ENCODE measurements at regions not wholly inside any gene's neighbourhood (a gene's known extent, or its start where the extent isn't known, plus 50 kb on each side); places are given as distances from the start of the nearest gene placed in this dataset.

DNA sequence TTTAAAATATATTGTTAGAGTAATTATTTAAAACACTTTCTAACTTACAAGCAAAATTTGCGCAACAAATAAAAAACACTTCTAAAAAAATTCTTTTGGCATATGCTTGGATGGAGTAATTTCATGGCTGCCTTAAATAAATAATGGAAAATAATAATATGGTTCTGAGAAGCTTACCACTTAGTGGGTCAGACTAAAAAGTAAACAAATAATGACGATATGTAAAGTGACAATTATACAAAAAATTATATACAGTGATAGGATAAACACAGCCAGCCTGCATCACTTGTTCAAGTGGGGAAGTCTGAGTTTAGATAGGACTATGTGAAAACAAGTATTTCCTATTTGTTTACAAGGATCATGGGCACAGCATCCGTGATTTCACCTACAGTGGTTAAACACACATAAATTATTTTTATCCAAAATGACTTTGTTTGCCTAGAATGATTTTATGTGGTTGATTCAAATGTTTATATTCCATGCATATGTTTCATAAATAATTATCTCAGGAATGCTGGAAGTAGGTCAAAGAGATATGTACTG, 141.7 kb upstream of the SEMA3D start:
- Histone ChIP-seq H3K9me3 (no peaks in the 10 kb centered on the region), H3K27me3 (no peaks in the 10 kb centered on the region), H3K27ac (no peak overlapping the region), H3K4me3 (no peak overlapping the region), H3K36me3 (no peaks in the 10 kb centered on the region), H3K4me1 (no peaks in the 10 kb centered on the region)
- TF ChIP-seq POLR2A (IDR thresholded peaks at IDR 0.05) (no peak), EP300 (IDR thresholded peaks at IDR 0.05) (no peak), POLR2AphosphoS5 (IDR thresholded peaks at IDR 0.05) (no peak)
- TF ChIP-seq, protein P1, sequence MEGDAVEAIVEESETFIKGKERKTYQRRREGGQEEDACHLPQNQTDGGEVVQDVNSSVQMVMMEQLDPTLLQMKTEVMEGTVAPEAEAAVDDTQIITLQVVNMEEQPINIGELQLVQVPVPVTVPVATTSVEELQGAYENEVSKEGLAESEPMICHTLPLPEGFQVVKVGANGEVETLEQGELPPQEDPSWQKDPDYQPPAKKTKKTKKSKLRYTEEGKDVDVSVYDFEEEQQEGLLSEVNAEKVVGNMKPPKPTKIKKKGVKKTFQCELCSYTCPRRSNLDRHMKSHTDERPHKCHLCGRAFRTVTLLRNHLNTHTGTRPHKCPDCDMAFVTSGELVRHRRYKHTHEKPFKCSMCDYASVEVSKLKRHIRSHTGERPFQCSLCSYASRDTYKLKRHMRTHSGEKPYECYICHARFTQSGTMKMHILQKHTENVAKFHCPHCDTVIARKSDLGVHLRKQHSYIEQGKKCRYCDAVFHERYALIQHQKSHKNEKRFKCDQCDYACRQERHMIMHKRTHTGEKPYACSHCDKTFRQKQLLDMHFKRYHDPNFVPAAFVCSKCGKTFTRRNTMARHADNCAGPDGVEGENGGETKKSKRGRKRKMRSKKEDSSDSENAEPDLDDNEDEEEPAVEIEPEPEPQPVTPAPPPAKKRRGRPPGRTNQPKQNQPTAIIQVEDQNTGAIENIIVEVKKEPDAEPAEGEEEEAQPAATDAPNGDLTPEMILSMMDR (IDR thresholded peaks at IDR 0.05) = no peak
- intact Hi-C loops (cut with DNase I; ENCODE audit: low total_unique reads) = no loop called here
- 64 to 75% (median 67%) methylated on average over 3 of the region's 3 CpGs for WGBS, 5 donors
- DNase-seq = no peak

DNA sequence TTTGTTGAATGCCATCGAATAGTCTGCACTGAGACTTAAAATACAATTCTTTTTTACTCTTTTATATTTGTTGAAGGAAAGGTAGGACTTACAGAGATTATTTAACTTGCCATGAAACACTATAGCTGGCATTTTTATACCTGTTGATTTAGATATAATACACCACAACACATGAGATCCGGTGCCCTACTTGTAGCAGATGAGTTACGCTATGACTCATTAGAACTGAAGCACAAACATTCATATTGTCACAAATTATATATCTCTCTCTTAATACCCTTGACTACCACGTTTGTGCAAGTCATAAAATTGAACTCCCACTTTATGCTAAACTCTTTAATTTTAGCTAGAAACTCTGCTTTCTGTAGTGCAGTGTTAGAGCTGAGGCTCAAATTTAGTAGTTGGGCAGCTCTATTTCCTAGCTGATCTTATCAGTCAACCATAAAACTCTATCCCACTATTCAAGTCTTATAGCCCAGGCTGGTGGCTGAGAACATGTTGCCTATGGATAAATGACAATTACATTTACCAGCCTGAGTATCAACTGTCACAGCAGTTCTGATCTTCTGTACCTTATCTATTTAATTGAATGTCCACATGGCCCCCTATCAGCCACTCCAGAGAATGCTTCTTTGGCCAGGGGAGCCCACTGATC, 137.4 kb upstream of the SEMA3D start:
- WGBS, 5 donors = 78 to 87% (median 81%) methylated on average over 4 of the region's 4 CpGs
- TF ChIP-seq EP300 (IDR thresholded peaks at IDR 0.05) = no peak
- TF ChIP-seq POLR2A (IDR thresholded peaks at IDR 0.05) = no peak
- TF ChIP-seq, protein P1 (IDR thresholded peaks at IDR 0.05) = no peak
- TF ChIP-seq POLR2AphosphoS5 (IDR thresholded peaks at IDR 0.05) = no peak

DNA sequence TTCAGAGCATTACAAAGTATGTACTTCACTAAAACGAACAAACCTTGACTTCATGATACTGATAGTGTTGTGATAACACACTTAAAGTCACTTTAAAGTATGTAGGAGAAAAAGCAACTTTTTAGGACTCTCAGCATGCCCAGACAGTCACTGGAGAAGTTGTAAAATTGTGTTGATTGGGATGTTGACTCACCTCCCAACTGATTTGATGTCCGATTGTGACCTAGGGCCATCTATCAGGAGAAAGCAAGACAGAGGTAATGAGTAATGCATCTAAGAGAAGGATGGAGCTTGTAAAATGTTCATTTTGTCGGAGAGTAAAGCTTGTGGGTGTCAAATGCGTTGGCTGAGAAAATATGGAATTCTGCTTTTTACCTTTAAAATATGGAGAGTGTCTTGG, 135.4 kb upstream of the SEMA3D start:
- Histone ChIP-seq H3K27me3 (no peaks in the 10 kb centered on the region), H3K9me3 (no peaks in the 10 kb centered on the region), H3K4me1 (no peaks in the 10 kb centered on the region), H3K27ac (no peak overlapping the region), H3K4me3 (no peak overlapping the region), H3K36me3 (no peaks in the 10 kb centered on the region)
- no peak for DNase-seq
- 73 to 85% (median 76%) methylated on average over 4 of the region's 4 CpGs for WGBS, 5 donors
- no peak for TF ChIP-seq POLR2AphosphoS5 (IDR thresholded peaks at IDR 0.05)
- TF ChIP-seq EP300 (IDR thresholded peaks at IDR 0.05) = no peak
- TF ChIP-seq POLR2A (IDR thresholded peaks at IDR 0.05) = no peak
- TF ChIP-seq, protein P1 (IDR thresholded peaks at IDR 0.05) = no peak
- intact Hi-C loops (cut with DNase I; ENCODE audit: low total_unique reads) = no loop called here

More for the DNA sequence above, 137.4 kb upstream of the SEMA3D start:
- H3K36me3 ChIP-seq = no peaks in the 10 kb centered on the region
- no peaks in the 10 kb centered on the region for H3K9me3 ChIP-seq
- no peak overlapping the region for H3K4me3 ChIP-seq
- DNase-seq = no peak
- no peaks in the 10 kb centered on the region for H3K27me3 ChIP-seq
- intact Hi-C loops (cut with DNase I; ENCODE audit: low total_unique reads) = no loop called here
- H3K4me1 ChIP-seq = no peaks in the 10 kb centered on the region
- H3K27ac ChIP-seq = no peak overlapping the region

DNA sequence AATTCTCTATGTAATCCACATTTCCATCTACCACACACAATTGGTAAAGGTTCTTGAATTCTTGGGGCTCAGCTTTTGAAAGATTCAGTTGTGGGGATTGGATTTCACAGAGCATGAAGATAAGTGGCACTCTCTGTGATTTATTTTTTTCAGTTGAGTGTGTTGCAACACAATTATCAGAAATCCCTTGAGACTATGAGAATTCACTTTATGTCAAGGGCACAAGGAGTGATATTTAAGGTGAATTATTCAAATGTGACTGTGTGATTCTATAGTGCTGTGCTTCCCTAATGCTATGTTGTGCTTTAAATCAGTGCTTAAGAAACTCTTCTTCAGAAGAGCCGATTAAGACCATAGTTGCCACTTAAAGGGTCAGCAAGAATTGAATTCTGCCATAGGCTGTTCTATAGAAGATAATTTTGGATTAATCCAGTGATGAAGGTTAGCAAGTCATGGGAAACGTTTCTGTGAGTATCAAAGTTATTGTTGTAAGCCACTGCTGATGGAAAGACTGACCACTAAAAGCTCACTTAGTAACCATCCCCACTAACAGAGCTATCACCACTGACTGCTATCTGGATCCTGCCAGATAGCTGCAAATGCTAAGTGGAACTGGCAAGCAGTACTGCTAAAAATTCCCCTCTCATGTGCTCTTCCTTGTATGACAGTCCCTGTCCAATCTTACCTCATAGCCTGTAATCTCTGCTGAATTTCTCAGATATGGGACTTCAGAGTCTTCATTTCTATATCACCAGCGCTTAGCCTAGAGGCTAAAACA, 134.0 kb upstream of the SEMA3D start:
- WGBS, 5 donors = 70 to 74% (median 73%) methylated on average over 3 of the region's 3 CpGs
- intact Hi-C loops (cut with DNase I; ENCODE audit: low total_unique reads) = no loop called here

More for the DNA sequence above, 134.0 kb upstream of the SEMA3D start:
- Histone ChIP-seq H3K4me3 (no peak overlapping the region), H3K9me3 (no peaks in the 10 kb centered on the region), H3K27me3 (no peaks in the 10 kb centered on the region), H3K36me3 (no peaks in the 10 kb centered on the region), H3K4me1 (no peaks in the 10 kb centered on the region), H3K27ac (no peak overlapping the region)
- TF ChIP-seq EP300 (IDR thresholded peaks at IDR 0.05) (no peak), POLR2AphosphoS5 (IDR thresholded peaks at IDR 0.05) (no peak), POLR2A (IDR thresholded peaks at IDR 0.05) (no peak)
- TF ChIP-seq, protein P1 (IDR thresholded peaks at IDR 0.05) = no peak
- DNase-seq = peak in 1 of 2 donors; percentile 7
